ENCODE measurements at regions not wholly inside any gene's neighbourhood (a gene's known extent, or its start where the extent isn't known, plus 50 kb on each side); places are given as distances from the start of the nearest gene placed in this dataset.

GRCh38 chr5:105817914-105818313 lies 1852.8 kb downstream of the EFNA5 start:
- Histone ChIP-seq H2AK5ac (ENCODE audit: low read length) (no peak overlapping the region), H3K9ac (ENCODE audit: low read length) (no peak overlapping the region), H3K4me3 (ENCODE audit: low read length) (no peak overlapping the region)

GRCh38 chr5:105817416-105817815 lies 1853.3 kb downstream of the EFNA5 start:
- Histone ChIP-seq H3K27me3 (ENCODE audit: insufficient read depth, low read length, poor library complexity) (no peaks in the 10 kb centered on the region), H3K27ac (ENCODE audit: low read depth, low read length) (no peak overlapping the region), H2BK120ac (ENCODE audit: low read depth, low read length) (no peak overlapping the region), H4K8ac (ENCODE audit: low read depth, low read length) (no peak overlapping the region), H3K23ac (ENCODE audit: low read length) (no peak overlapping the region), H3K79me1 (ENCODE audit: low read length) (no peaks in the 10 kb centered on the region), H3K18ac (ENCODE audit: low read length) (no peak overlapping the region), H3K4me2 (ENCODE audit: low read length) (no peak overlapping the region), H3K36me3 (ENCODE audit: control insufficient read depth, insufficient read depth, low read length) (no peaks in the 10 kb centered on the region), H4K5ac (ENCODE audit: low read length) (no peak overlapping the region), H2BK15ac (replicated peaks; ENCODE audit: low read depth) (no peak overlapping the region), H2BK5ac (ENCODE audit: low read length) (no peak overlapping the region), H3K9ac (ENCODE audit: low read length) (no peak overlapping the region), H3K4ac (ENCODE audit: low read depth, low read length) (no peak overlapping the region), H3K4me3 (ENCODE audit: low read length) (no peak overlapping the region), H3K4me1 (ENCODE audit: control insufficient read depth, low read depth, low read length) (no peaks in the 10 kb centered on the region), H3K79me2 (ENCODE audit: control insufficient read depth, insufficient read depth, low read length) (no peaks in the 10 kb centered on the region), H2AK5ac (ENCODE audit: low read length) (no peak overlapping the region), H3K56ac (ENCODE audit: low read length) (no peak overlapping the region)
- DNase-seq, result no peak
- WGBS (ENCODE audit: extremely low coverage, insufficient coverage, low lambda C conversion rate), result no CpG with 5 or more reads among the region's 3 CpGs

More at GRCh38 chr5:105817914-105818313, 1852.8 kb downstream of the EFNA5 start:
- Histone ChIP-seq H3K79me2 (ENCODE audit: control insufficient read depth, insufficient read depth, low read length) (no peaks in the 10 kb centered on the region), H3K36me3 (ENCODE audit: control insufficient read depth, insufficient read depth, low read length) (no peaks in the 10 kb centered on the region), H4K8ac (ENCODE audit: low read depth, low read length) (no peak overlapping the region), H3K56ac (ENCODE audit: low read length) (no peak overlapping the region), H3K27ac (ENCODE audit: low read depth, low read length) (no peak overlapping the region), H3K4me1 (ENCODE audit: control insufficient read depth, low read depth, low read length) (no peaks in the 10 kb centered on the region), H2BK120ac (ENCODE audit: low read depth, low read length) (no peak overlapping the region), H2BK5ac (ENCODE audit: low read length) (no peak overlapping the region), H3K79me1 (ENCODE audit: low read length) (no peaks in the 10 kb centered on the region), H2BK15ac (replicated peaks; ENCODE audit: low read depth) (no peak overlapping the region), H3K18ac (ENCODE audit: low read length) (no peak overlapping the region), H3K4me2 (ENCODE audit: low read length) (no peak overlapping the region), H3K27me3 (ENCODE audit: insufficient read depth, low read length, poor library complexity) (no peaks in the 10 kb centered on the region), H3K4ac (ENCODE audit: low read depth, low read length) (no peak overlapping the region), H3K23ac (ENCODE audit: low read length) (no peak overlapping the region), H4K5ac (ENCODE audit: low read length) (no peak overlapping the region)
- WGBS (ENCODE audit: extremely low coverage, insufficient coverage, low lambda C conversion rate), result 100% methylated on average over 1 of the region's 2 CpGs
- DNase-seq, result no peak

- no peak overlapping the region for H3K4me3 ChIP-seq (ENCODE audit: low read length)
- no peak overlapping the region for H3K4me2 ChIP-seq (ENCODE audit: low read length)
- H3K27me3 ChIP-seq (ENCODE audit: insufficient read depth, low read length, poor library complexity), result no peaks in the 10 kb centered on the region
- no peaks in the 10 kb centered on the region for H3K4me1 ChIP-seq (ENCODE audit: control insufficient read depth, low read depth, low read length)
- H3K36me3 ChIP-seq (ENCODE audit: control insufficient read depth, insufficient read depth, low read length), result no peaks in the 10 kb centered on the region
- no peak overlapping the region for H3K18ac ChIP-seq (ENCODE audit: low read length)
- no peak overlapping the region for H3K27ac ChIP-seq (ENCODE audit: low read depth, low read length)
- no peak overlapping the region for H2BK5ac ChIP-seq (ENCODE audit: low read length)
- H3K79me2 ChIP-seq (ENCODE audit: control insufficient read depth, insufficient read depth, low read length), result no peaks in the 10 kb centered on the region
- H4K5ac ChIP-seq (ENCODE audit: low read length), result no peak overlapping the region
- H4K8ac ChIP-seq (ENCODE audit: low read depth, low read length), result no peak overlapping the region
- DNase-seq, result no peak
- no peak overlapping the region for H3K9ac ChIP-seq (ENCODE audit: low read length)
- no peak overlapping the region for H3K56ac ChIP-seq (ENCODE audit: low read length)
- H3K23ac ChIP-seq (ENCODE audit: low read length), result no peak overlapping the region
- H2BK120ac ChIP-seq (ENCODE audit: low read depth, low read length), result no peak overlapping the region
- H3K79me1 ChIP-seq (ENCODE audit: low read length), result no peaks in the 10 kb centered on the region
- H2AK5ac ChIP-seq (ENCODE audit: low read length), result no peak overlapping the region
- no peak overlapping the region for H2BK15ac ChIP-seq (replicated peaks; ENCODE audit: low read depth)
- no CpG with 5 or more reads among the region's 1 CpG for WGBS (ENCODE audit: extremely low coverage, insufficient coverage, low lambda C conversion rate)
- H3K4ac ChIP-seq (ENCODE audit: low read depth, low read length), result no peak overlapping the region
Observed at GRCh38 chr5:105816961-105817360, 1853.8 kb downstream of the EFNA5 start.

- Histone ChIP-seq H3K4me1 (ENCODE audit: control insufficient read depth, low read depth, low read length) (no peaks in the 10 kb centered on the region), H3K27ac (ENCODE audit: low read depth, low read length) (no peak overlapping the region), H4K8ac (ENCODE audit: low read depth, low read length) (no peak overlapping the region), H2BK5ac (ENCODE audit: low read length) (no peak overlapping the region), H2BK120ac (ENCODE audit: low read depth, low read length) (no peak overlapping the region), H3K4ac (ENCODE audit: low read depth, low read length) (no peak overlapping the region), H3K36me3 (ENCODE audit: control insufficient read depth, insufficient read depth, low read length) (no peaks in the 10 kb centered on the region), H3K79me1 (ENCODE audit: low read length) (no peaks in the 10 kb centered on the region), H3K9ac (ENCODE audit: low read length) (no peak overlapping the region), H3K23ac (ENCODE audit: low read length) (no peak overlapping the region), H3K79me2 (ENCODE audit: control insufficient read depth, insufficient read depth, low read length) (no peaks in the 10 kb centered on the region), H2AK5ac (ENCODE audit: low read length) (no peak overlapping the region), H3K27me3 (ENCODE audit: insufficient read depth, low read length, poor library complexity) (no peaks in the 10 kb centered on the region), H2BK15ac (replicated peaks; ENCODE audit: low read depth) (no peak overlapping the region), H4K5ac (ENCODE audit: low read length) (no peak overlapping the region), H3K56ac (ENCODE audit: low read length) (no peak overlapping the region), H3K4me2 (ENCODE audit: low read length) (no peak overlapping the region), H3K4me3 (ENCODE audit: low read length) (no peak overlapping the region), H3K18ac (ENCODE audit: low read length) (no peak overlapping the region)
- no peak for DNase-seq
- WGBS (ENCODE audit: extremely low coverage, insufficient coverage, low lambda C conversion rate), result no CpG with 5 or more reads among the region's 2 CpGs
Observed at GRCh38 chr5:105812304-105812703, 1858.4 kb downstream of the EFNA5 start.

- Histone ChIP-seq H2AK5ac (ENCODE audit: low read length) (no peak overlapping the region), H3K4me3 (ENCODE audit: low read length) (no peak overlapping the region), H2BK5ac (ENCODE audit: low read length) (no peak overlapping the region), H3K4me2 (ENCODE audit: low read length) (no peak overlapping the region), H3K27ac (ENCODE audit: low read depth, low read length) (no peak overlapping the region), H3K4me1 (ENCODE audit: control insufficient read depth, low read depth, low read length) (no peaks in the 10 kb centered on the region), H2BK120ac (ENCODE audit: low read depth, low read length) (no peak overlapping the region), H3K9ac (ENCODE audit: low read length) (no peak overlapping the region), H2BK15ac (replicated peaks; ENCODE audit: low read depth) (no peak overlapping the region), H3K27me3 (ENCODE audit: insufficient read depth, low read length, poor library complexity) (no peaks in the 10 kb centered on the region), H3K79me1 (ENCODE audit: low read length) (no peaks in the 10 kb centered on the region), H3K56ac (ENCODE audit: low read length) (no peak overlapping the region), H4K5ac (ENCODE audit: low read length) (no peak overlapping the region), H3K79me2 (ENCODE audit: control insufficient read depth, insufficient read depth, low read length) (no peaks in the 10 kb centered on the region), H3K23ac (ENCODE audit: low read length) (no peak overlapping the region), H3K18ac (ENCODE audit: low read length) (no peak overlapping the region), H3K36me3 (ENCODE audit: control insufficient read depth, insufficient read depth, low read length) (no peaks in the 10 kb centered on the region), H4K8ac (ENCODE audit: low read depth, low read length) (no peak overlapping the region), H3K4ac (ENCODE audit: low read depth, low read length) (no peak overlapping the region)
- DNase-seq, result no peak
- no CpG with 5 or more reads among the region's 3 CpGs for WGBS (ENCODE audit: extremely low coverage, insufficient coverage, low lambda C conversion rate)
Observed at GRCh38 chr5:105807951-105808350, 1862.8 kb downstream of the EFNA5 start.

- no peaks in the 10 kb centered on the region for H3K79me1 ChIP-seq (ENCODE audit: low read length)
- no peak for DNase-seq
- H3K4ac ChIP-seq (ENCODE audit: low read depth, low read length), result no peak overlapping the region
- no peak overlapping the region for H2AK5ac ChIP-seq (ENCODE audit: low read length)
- H4K8ac ChIP-seq (ENCODE audit: low read depth, low read length), result no peak overlapping the region
- no peak overlapping the region for H3K4me2 ChIP-seq (ENCODE audit: low read length)
- H3K27ac ChIP-seq (ENCODE audit: low read depth, low read length), result no peak overlapping the region
- no peak overlapping the region for H3K9ac ChIP-seq (ENCODE audit: low read length)
- H3K56ac ChIP-seq (ENCODE audit: low read length), result no peak overlapping the region
- no peak overlapping the region for H3K18ac ChIP-seq (ENCODE audit: low read length)
- no peaks in the 10 kb centered on the region for H3K4me1 ChIP-seq (ENCODE audit: control insufficient read depth, low read depth, low read length)
- no peaks in the 10 kb centered on the region for H3K79me2 ChIP-seq (ENCODE audit: control insufficient read depth, insufficient read depth, low read length)
- H2BK15ac ChIP-seq (replicated peaks; ENCODE audit: low read depth), result no peak overlapping the region
- no peak overlapping the region for H2BK120ac ChIP-seq (ENCODE audit: low read depth, low read length)
- H3K23ac ChIP-seq (ENCODE audit: low read length), result no peak overlapping the region
- H3K27me3 ChIP-seq (ENCODE audit: insufficient read depth, low read length, poor library complexity), result no peaks in the 10 kb centered on the region
- WGBS (ENCODE audit: extremely low coverage, insufficient coverage, low lambda C conversion rate), result no CpG with 5 or more reads among the region's 1 CpG
- H4K5ac ChIP-seq (ENCODE audit: low read length), result no peak overlapping the region
- no peak overlapping the region for H3K4me3 ChIP-seq (ENCODE audit: low read length)
- no peaks in the 10 kb centered on the region for H3K36me3 ChIP-seq (ENCODE audit: control insufficient read depth, insufficient read depth, low read length)
- H2BK5ac ChIP-seq (ENCODE audit: low read length), result no peak overlapping the region
Observed at GRCh38 chr5:105807290-105807689, 1863.4 kb downstream of the EFNA5 start.
